GM12878 (cell line): ENCODE measurements at regions not wholly inside any gene's neighbourhood (a gene's known extent, or its start where the extent isn't known, plus 50 kb on each side); places are given as distances from the start of the nearest gene placed in this dataset.

Experiments used
- ATAC-seq: fragments of 200-7000 bp; cut with Tn5 transposase; 3 replicates; pipeline ENCODE4 v1.9.1; 2020; ENCODE audit warnings: mild to moderate bottlenecking, moderate library complexity
- BruUV-seq: library from RNA; stranded (reverse); fragments of 400-500 nt; replicated peaks from 2 replicates; lab custom pipeline; 2021; lab: Mats Ljungman, UMichigan
- CTCF ChIA-PET: fragments of 300-600 bp; sonication (Branson Sonifier 250); formaldehyde crosslinking; extraction: SDS; loops from one replicate; lab custom pipeline; 2021; ENCODE audit warnings: inconsistent platforms; lab: Yijun Ruan, JAX
- POLR2A ChIA-PET: fragments of 350-600 bp; formaldehyde crosslinking; extraction: SDS; loops from one replicate; lab custom pipeline; 2021; ENCODE audit warnings: inconsistent platforms; lab: Charles Lee
- RAD21 ChIA-PET: fragments of 300-600 bp; sonication (Branson Sonifier 250); formaldehyde crosslinking; loops from one replicate; lab custom pipeline; 2023; ENCODE audit warnings: antibody characterized with exemption; ENCODE audit not compliant: unreplicated experiment; lab: Charles Lee
- SMC1A ChIA-PET: fragments of 300-600 bp; sonication (Branson Sonifier 250); formaldehyde crosslinking; loops from one replicate; lab custom pipeline; 2023; ENCODE audit not compliant: unreplicated experiment, uncharacterized antibody; lab: Charles Lee
- DNase-seq: peaks from one replicate; pipeline ENCODE4 v3.0.0-alpha.2; 2011; ENCODE audit warnings: low read depth, low spot score
- FAIRE-seq: peaks from 3 replicates; lab custom pipeline; 2011; peaks lifted over from hg19 to GRCh38; lab: Jason Lieb, UNC
- H2AFZ ChIP-seq: 2 replicates; pipeline ENCODE4 v1.6.0; 2011; ENCODE audit warnings: low read depth, low read length, control low read depth; ENCODE audit not compliant: control insufficient read depth
- H3K27ac ChIP-seq: 2 replicates; pipeline ENCODE4 v1.5.1; 2011; ENCODE audit warnings: control low read depth; ENCODE audit not compliant: control insufficient read depth, insufficient read depth
- H3K27me3 ChIP-seq, 2 experiments: replicated peaks in 1 of 2; 2 replicates each; pipeline versions ENCODE4 v1.6.0 to v1.6.1; 2011; ENCODE audit warnings: low read length in 1 of 2; ENCODE audit not compliant: control insufficient read depth in 2 of 2, insufficient read depth in 2 of 2
- H3K36me3 ChIP-seq, 2 experiments: 2 replicates each; pipeline ENCODE4 v1.5.1; 2011; ENCODE audit warnings: low read length in 1 of 2; ENCODE audit not compliant: control insufficient read depth in 2 of 2, insufficient read depth in 2 of 2
- H3K4me1 ChIP-seq: 2 replicates; pipeline ENCODE4 v1.6.1; 2011; ENCODE audit warnings: mild to moderate bottlenecking, low read length, moderate library complexity, mixed read lengths; ENCODE audit not compliant: control insufficient read depth, insufficient read depth
- H3K4me2 ChIP-seq: 2 replicates; pipeline ENCODE4 v1.6.0; 2011; ENCODE audit warnings: control low read depth; ENCODE audit not compliant: control insufficient read depth, insufficient read depth
- H3K4me3 ChIP-seq: fragments of 200-600 bp; sonication (generic); 2 replicates; pipeline ENCODE4 v1.5.1; 2016
- H3K79me2 ChIP-seq: 2 replicates; pipeline ENCODE4 v1.6.0; 2011; ENCODE audit warnings: low read length; ENCODE audit not compliant: control insufficient read depth, insufficient read depth
- H3K9ac ChIP-seq: 2 replicates; pipeline ENCODE4 v1.8.0; 2011; ENCODE audit warnings: low read length, control low read depth, mixed read lengths; ENCODE audit not compliant: control insufficient read depth, insufficient read depth
- H3K9me3 ChIP-seq: replicated peaks from 3 replicates; pipeline ENCODE4 v1.5.1; 2011; ENCODE audit warnings: mild to moderate bottlenecking, low read length; ENCODE audit not compliant: control insufficient read depth, insufficient read depth
- H4K20me1 ChIP-seq: 2 replicates; pipeline ENCODE4 v1.6.0; 2011; ENCODE audit not compliant: control insufficient read depth, insufficient read depth
- FOS ChIP-seq: IDR thresholded peaks from 3 replicates; pipeline ENCODE4 v1.6.1; 2011; ENCODE audit warnings: borderline replicate concordance; ENCODE audit not compliant: insufficient read length; ENCODE audit errors: extremely low read depth
- IKZF1 ChIP-seq: fragments of 450-650 bp; conservative IDR thresholded peaks from 2 replicates; pipeline ENCODE4 v1.6.1; 2017; ENCODE audit warnings: antibody characterized with exemption, mild to moderate bottlenecking
- KLF5 ChIP-seq: fragments of 450-650 bp; IDR thresholded peaks from 2 replicates; pipeline ENCODE4 v1.6.1; 2014; ENCODE audit warnings: mild to moderate bottlenecking; ENCODE audit not compliant: partially characterized antibody
- LARP7 ChIP-seq: fragments of 450-650 bp; IDR thresholded peaks from 2 replicates; pipeline ENCODE4 v1.6.1; 2017; ENCODE audit warnings: mild to moderate bottlenecking
- NFIC ChIP-seq: IDR thresholded peaks from 2 replicates; pipeline ENCODE4 v1.6.1; 2012; ENCODE audit warnings: low read depth, mild to moderate bottlenecking, inconsistent platforms, low read length, moderate library complexity
- PML ChIP-seq: IDR thresholded peaks from 2 replicates; pipeline ENCODE4 v1.6.1; 2012; ENCODE audit warnings: low read length, inconsistent platforms
- RB1 ChIP-seq: fragments of 450-650 bp; formaldehyde crosslinking; IDR thresholded peaks from 2 replicates; pipeline ENCODE4 v1.6.1; 2017; ENCODE audit warnings: mild to moderate bottlenecking, borderline replicate concordance
- RCOR1 ChIP-seq: conservative IDR thresholded peaks from 2 replicates; pipeline ENCODE4 v1.6.1; 2012; ENCODE audit warnings: low read depth, low read length, improper control_type of control experiment
- STAT1 ChIP-seq: fragments of 450-650 bp; conservative IDR thresholded peaks from 2 replicates; pipeline ENCODE4 v1.6.1; 2014; ENCODE audit warnings: antibody characterized with exemption, mild to moderate bottlenecking
- ZNF384 ChIP-seq: IDR thresholded peaks from 2 replicates; pipeline ENCODE4 v1.6.1; 2012; ENCODE audit warnings: low read depth, mild to moderate bottlenecking, low read length, improper control_type of control experiment, borderline replicate concordance
- ZNF622 ChIP-seq: fragments of 450-650 bp; IDR thresholded peaks from 2 replicates; pipeline ENCODE4 v1.6.1; 2017; ENCODE audit warnings: mild to moderate bottlenecking, inconsistent platforms
- ZNF687 ChIP-seq: fragments of 450-650 bp; IDR thresholded peaks from 2 replicates; pipeline ENCODE4 v1.6.1; 2017; ENCODE audit warnings: mild to moderate bottlenecking, moderate library complexity
- WGBS: methylation state at CpG from one replicate; pipeline ENCODE4 v1.1.6; 2016; ENCODE audit warnings: low lambda C conversion rate; ENCODE audit not compliant: insufficient replicate concordance, insufficient coverage; ENCODE audit errors: missing lambda C conversion rate; 5-methylcytosine and 5-hydroxymethylcytosine counted together
- in situ Hi-C: fragments of 300-500 bp; cut with MboI; formaldehyde crosslinking; loops from 9 replicates; pipeline ENCODE4 v1.14.3; 2018; ENCODE audit warnings: mixed read lengths
- intact Hi-C: fragments of 100-400 bp; cut with micrococcal nuclease; formaldehyde crosslinking; loops from one replicate; pipeline ENCODE4 v1.14.2; 2022; ENCODE audit not compliant: unreplicated experiment

GRCh38 chr4:64911846-64912245 is 502.6 kb upstream of the TECRL start:
- ChIA-PET SMC1A (interaction anchor here (1.4 kb wide), 1 partner anchor 19 kb away, joined by 4 read pairs; no protein-coding TSS in a partner anchor), RAD21 (no interaction called here), POLR2A (no interaction called here), CTCF (interaction anchor here (0.9 kb wide), 1 partner anchor 10 kb away, joined by 4 read pairs; no protein-coding TSS in a partner anchor)
- H3K27ac ChIP-seq = no peak overlapping the region
- no TSS peak for BruUV-seq
- FAIRE-seq (no peak), ATAC-seq (no peak), DNase-seq (no peak)
- no peaks in the 10 kb centered on the region for H4K20me1 ChIP-seq
- 18% methylated on average over 2 of the region's 2 CpGs for WGBS
- no peak overlapping the region for H3K4me3 ChIP-seq
- no peak overlapping the region for H2AFZ ChIP-seq
- in situ Hi-C loops (no loop called here), intact Hi-C loops (no loop called here)
- H3K36me3 ChIP-seq = no peaks in the 10 kb centered on the region
- H3K79me2 ChIP-seq = no peaks in the 10 kb centered on the region
- TF ChIP-seq STAT1 (no peak), PML (no peak), RB1 (no peak), FOS (no peak), NFIC (no peak), LARP7 (no peak), ZNF687 (no peak), RCOR1 (no peak), IKZF1 (no peak), ZNF384 (no peak), KLF5 (no peak), ZNF622 (no peak)
- H3K27me3 ChIP-seq = no peaks in the 10 kb centered on the region
- no peak overlapping the region for H3K4me2 ChIP-seq
- H3K9ac ChIP-seq = no peak overlapping the region
- no peaks in the 10 kb centered on the region for H3K9me3 ChIP-seq
- H3K4me1 ChIP-seq = no peaks in the 10 kb centered on the region
